Activated CD8-positive, alpha-beta T cell treated with anti-CD3 and anti-CD28 coated beads for 36 hours (primary cell): ENCODE measurements at regions not wholly inside any gene's neighbourhood (a gene's known extent, or its start where the extent isn't known, plus 50 kb on each side); places are given as distances from the start of the nearest gene placed in this dataset.

Source experiments
- ATAC-seq: fragments of 200-7000 bp; cut with Tn5 transposase; one replicate; pipeline ENCODE4 v1.10.0; 2021; ENCODE audit warnings: mild to moderate bottlenecking, moderate library complexity
- CTCF ChIA-PET: fragments of 350-600 bp; sonication (Branson Sonifier 250); formaldehyde crosslinking; loops from one replicate; lab custom pipeline; 2021; ENCODE audit warnings: antibody characterized with exemption; lab: Charles Lee
- POLR2A ChIA-PET: fragments of 350-600 bp; sonication (Branson Sonifier 250); formaldehyde crosslinking; loops from one replicate; lab custom pipeline; 2021; ENCODE audit warnings: antibody characterized with exemption; lab: Charles Lee
- DNase-seq: peaks from one replicate; pipeline ENCODE4 v3.0.0-alpha.2; 2020
- H3K27ac Mint-ChIP-seq: one replicate; pipeline ENCODE4 v1.8.0; 2021; ENCODE audit warnings: mild to moderate bottlenecking, mixed read lengths
- H3K27me3 Mint-ChIP-seq: one replicate; pipeline ENCODE4 v1.8.0; 2021; ENCODE audit warnings: mixed read lengths
- H3K36me3 Mint-ChIP-seq: one replicate; pipeline ENCODE4 v1.8.0; 2021; ENCODE audit warnings: low read depth, mixed read lengths
- H3K4me1 Mint-ChIP-seq: one replicate; pipeline ENCODE4 v1.8.0; 2021; ENCODE audit warnings: low read depth, mixed read lengths
- H3K4me3 Mint-ChIP-seq: one replicate; pipeline ENCODE4 v1.8.0; 2021; ENCODE audit warnings: mild to moderate bottlenecking, moderate library complexity, mixed read lengths
- H3K9me3 Mint-ChIP-seq: one replicate; pipeline ENCODE4 v1.8.0; 2021; ENCODE audit warnings: mixed read lengths
- CTCF ChIP-seq: fragments of 200-600 bp; IDR thresholded peaks from one replicate; pipeline ENCODE4 v1.8.0; 2022; ENCODE audit warnings: antibody characterized with exemption, mild to moderate bottlenecking
- intact Hi-C: fragments of 100-400 bp; cut with micrococcal nuclease; formaldehyde crosslinking; loops from one replicate; pipeline ENCODE4 v1.10.0; 2022

GRCh38 chr18:8496186-8496585 is 113.1 kb upstream of the RAB12 start:
- no peak for ATAC-seq
- DNase-seq, result no peak
- Mint-ChIP-seq H3K4me3 (no peak overlapping the region), H3K36me3 (no peaks in the 10 kb centered on the region), H3K4me1 (no peaks in the 10 kb centered on the region), H3K9me3 (no peaks in the 10 kb centered on the region), H3K27me3 (peaks cover 1% of the 10 kb centered on the region), H3K27ac (no peak overlapping the region)
- CTCF ChIA-PET, result no interaction called here
- TF ChIP-seq CTCF, result no peak
- POLR2A ChIA-PET, result no interaction called here
- intact Hi-C loops, result no loop called here

- ChIA-PET POLR2A (no interaction called here), CTCF (no interaction called here)
- H3K4me3 Mint-ChIP-seq, result no peak overlapping the region
- H3K27ac Mint-ChIP-seq, result no peak overlapping the region
- DNase-seq (no peak), ATAC-seq (no peak)
- H3K9me3 Mint-ChIP-seq, result no peaks in the 10 kb centered on the region
- no peaks in the 10 kb centered on the region for H3K4me1 Mint-ChIP-seq
- TF ChIP-seq CTCF, result no peak
- H3K36me3 Mint-ChIP-seq, result no peaks in the 10 kb centered on the region
- intact Hi-C loops, result no loop called here
- H3K27me3 Mint-ChIP-seq, result peaks cover 3% of the 10 kb centered on the region
Observed at GRCh38 chr18:8498905-8499304, 110.3 kb upstream of the RAB12 start.

GRCh38 chr18:8499810-8500675 is 109.2 kb upstream of the RAB12 start:
- peaks cover 5% of the 10 kb centered on the region for H3K27me3 Mint-ChIP-seq
- no peak overlapping the region for H3K27ac Mint-ChIP-seq
- intact Hi-C loops, result no loop called here
- ChIA-PET CTCF (no interaction called here), POLR2A (no interaction called here)
- DNase-seq (no peak), ATAC-seq (no peak)
- no peak overlapping the region for H3K4me3 Mint-ChIP-seq
- H3K9me3 Mint-ChIP-seq, result no peaks in the 10 kb centered on the region
- TF ChIP-seq CTCF, result no peak
- H3K36me3 Mint-ChIP-seq, result no peaks in the 10 kb centered on the region
- H3K4me1 Mint-ChIP-seq, result no peaks in the 10 kb centered on the region

GRCh38 chr18:8501044-8501443 is 108.2 kb upstream of the RAB12 start:
- no peak for TF ChIP-seq CTCF
- H3K4me1 Mint-ChIP-seq, result no peaks in the 10 kb centered on the region
- POLR2A ChIA-PET, result no interaction called here
- no peaks in the 10 kb centered on the region for H3K9me3 Mint-ChIP-seq
- CTCF ChIA-PET, result no interaction called here
- no peak for ATAC-seq
- no peaks in the 10 kb centered on the region for H3K36me3 Mint-ChIP-seq
- H3K4me3 Mint-ChIP-seq, result no peak overlapping the region
- H3K27me3 Mint-ChIP-seq, result peaks cover 7% of the 10 kb centered on the region
- no peak overlapping the region for H3K27ac Mint-ChIP-seq
- intact Hi-C loops, result no loop called here
- DNase-seq, result no peak

GRCh38 chr18:8503248-8503647 is 106.0 kb upstream of the RAB12 start:
- intact Hi-C loops, result no loop called here
- H3K4me3 Mint-ChIP-seq, result no peak overlapping the region
- H3K27ac Mint-ChIP-seq, result no peak overlapping the region
- no peaks in the 10 kb centered on the region for H3K9me3 Mint-ChIP-seq
- CTCF ChIA-PET, result no interaction called here
- ATAC-seq (no peak), DNase-seq (no peak)
- H3K4me1 Mint-ChIP-seq, result no peaks in the 10 kb centered on the region
- H3K27me3 Mint-ChIP-seq, result peaks cover 8% of the 10 kb centered on the region
- TF ChIP-seq CTCF, result no peak
- H3K36me3 Mint-ChIP-seq, result no peaks in the 10 kb centered on the region
- POLR2A ChIA-PET, result no interaction called here
